ENCODE measurements at regions not wholly inside any gene's neighbourhood (a gene's known extent, or its start where the extent isn't known, plus 50 kb on each side); places are given as distances from the start of the nearest gene placed in this dataset.
A peak's percentile ranks its signal among the peaks of the same experiment; 100 is the strongest.

DNA sequence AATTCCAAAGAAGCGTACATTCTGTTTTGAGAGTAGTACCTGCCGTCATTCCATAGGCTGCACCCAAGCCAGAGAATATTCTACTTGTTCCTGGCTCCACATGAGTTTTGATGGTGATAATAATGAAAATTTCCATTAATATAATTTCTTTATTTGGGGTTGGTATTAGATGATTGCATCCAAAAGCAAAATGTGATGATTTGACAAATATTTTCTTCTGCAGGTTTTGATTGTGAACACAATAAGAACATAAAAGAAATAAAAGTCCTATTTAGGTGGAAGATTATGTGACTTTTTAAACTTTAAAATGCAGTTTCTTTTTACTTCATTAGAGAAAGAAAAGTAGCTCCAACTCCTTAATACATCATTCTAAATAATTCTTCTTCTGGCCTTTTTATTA, 284.8 kb upstream of the FMN2 start:
- TF ChIP-seq ZNF316 (IDR thresholded peaks at IDR 0.05) (peak; percentile 73), SNIP1 (IDR thresholded peaks at IDR 0.05; ENCODE audit: low read depth) (no peak), MAFF (IDR thresholded peaks at IDR 0.05; ENCODE audit: low read length) (peak; percentile 41; the same call in 1 of the 2 replicates)
- no peaks in the 10 kb centered on the region for H3K4me1 ChIP-seq (replicated peaks in 1 of 2; ENCODE audit: control insufficient read depth in 2 of 2, insufficient read depth in 2 of 2, low read length in 2 of 2)
- FAIRE-seq = no peak
- H2AFZ ChIP-seq (ENCODE audit: low read depth, low read length) = no peak overlapping the region
- intact Hi-C loops (cut with micrococcal nuclease) = no loop called here
- H3K27me3 ChIP-seq (ENCODE audit: control insufficient read depth in 2 of 2, insufficient read depth in 2 of 2, low read length in 2 of 2) = no peaks in the 10 kb centered on the region
- H3K9ac ChIP-seq (ENCODE audit: insufficient read depth in 1 of 2, low read depth in 2 of 2, low read length in 2 of 2) = no peak overlapping the region
- no peak overlapping the region for H3K4me3 ChIP-seq
- no peak for DNase-seq (ENCODE audit: extremely low read depth in 1 of 4, low spot score in 3 of 4)
- ATAC-seq = no peak
- 0% methylated on average over 2 of the region's 2 CpGs for WGBS (ENCODE audit: insufficient coverage, low coverage, missing lambda C conversion rate)
- no peak overlapping the region for H3K4me2 ChIP-seq (ENCODE audit: insufficient read depth, low read length)
- no TSS peak for BruUV-seq (replicated peaks)
- H3K9me3 ChIP-seq (replicated peaks; ENCODE audit: control insufficient read depth, insufficient read depth, low read depth, low read length) = no peaks in the 10 kb centered on the region; the same call in 1 of the 2 replicates
- H3K27ac ChIP-seq (ENCODE audit: extremely low read depth, low read depth, low read length) = no peak overlapping the region
- no peaks in the 10 kb centered on the region for H4K20me1 ChIP-seq (replicated peaks; ENCODE audit: control insufficient read depth, insufficient read depth, low read length)
- in situ Hi-C loops (cut with MboI) = no loop called here
- ChIA-PET CTCF (ENCODE audit: low intra/inter-chr PET ratio) (no interaction called here), POLR2A (no interaction called here)
- no peaks in the 10 kb centered on the region for H3K9me1 ChIP-seq (ENCODE audit: control insufficient read depth, insufficient read depth, low read length)
- no peaks in the 10 kb centered on the region for H3K79me2 ChIP-seq (ENCODE audit: control insufficient read depth, insufficient read depth, low read length)
- no peaks in the 10 kb centered on the region for H3K36me3 ChIP-seq (ENCODE audit: control insufficient read depth, insufficient read depth, low read length)

DNA sequence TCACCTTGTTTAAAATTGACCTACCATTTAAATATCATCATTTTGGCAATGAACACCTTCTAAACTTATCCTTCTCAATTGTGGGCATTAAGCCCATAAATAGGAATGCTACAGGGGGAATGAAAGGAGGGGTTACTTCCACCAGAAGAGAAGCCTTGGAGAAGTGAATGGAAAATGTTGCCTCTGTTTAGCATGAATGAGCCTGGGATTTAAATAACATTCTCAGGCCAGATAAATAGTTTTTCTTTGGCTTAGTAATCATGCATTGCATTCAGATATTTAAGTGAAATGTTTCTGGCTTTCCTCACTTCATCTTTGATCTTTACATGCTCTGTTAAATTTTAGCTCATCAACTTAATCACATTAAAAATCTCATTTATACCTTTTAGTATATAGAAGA, 284.3 kb upstream of the FMN2 start:
- FAIRE-seq (no peak), ATAC-seq (no peak), DNase-seq (ENCODE audit: extremely low read depth in 1 of 4, low spot score in 3 of 4) (no peak)
- Histone ChIP-seq H3K4me3 (no peak overlapping the region), H3K79me2 (ENCODE audit: control insufficient read depth, insufficient read depth, low read length) (no peaks in the 10 kb centered on the region), H4K20me1 (replicated peaks; ENCODE audit: control insufficient read depth, insufficient read depth, low read length) (no peaks in the 10 kb centered on the region), H3K9me3 (replicated peaks; ENCODE audit: control insufficient read depth, insufficient read depth, low read depth, low read length) (no peaks in the 10 kb centered on the region; the same call in 1 of the 2 replicates), H3K4me2 (ENCODE audit: insufficient read depth, low read length) (no peak overlapping the region), H3K9ac (ENCODE audit: insufficient read depth in 1 of 2, low read depth in 2 of 2, low read length in 2 of 2) (no peak overlapping the region), H3K27me3 (ENCODE audit: control insufficient read depth in 2 of 2, insufficient read depth in 2 of 2, low read length in 2 of 2) (no peaks in the 10 kb centered on the region), H3K9me1 (ENCODE audit: control insufficient read depth, insufficient read depth, low read length) (no peaks in the 10 kb centered on the region), H3K36me3 (ENCODE audit: control insufficient read depth, insufficient read depth, low read length) (no peaks in the 10 kb centered on the region), H3K27ac (ENCODE audit: extremely low read depth, low read depth, low read length) (no peak overlapping the region), H2AFZ (ENCODE audit: low read depth, low read length) (no peak overlapping the region), H3K4me1 (replicated peaks in 1 of 2; ENCODE audit: control insufficient read depth in 2 of 2, insufficient read depth in 2 of 2, low read length in 2 of 2) (no peaks in the 10 kb centered on the region)
- no TSS peak for BruUV-seq (replicated peaks)
- intact Hi-C loops (cut with micrococcal nuclease) = no loop called here
- POLR2A ChIA-PET = no interaction called here
- CTCF ChIA-PET (ENCODE audit: low intra/inter-chr PET ratio) = no interaction called here
- TF ChIP-seq ZNF830 (CRISPR knock-in tag; IDR thresholded peaks at IDR 0.05) (no peak), CEBPG (CRISPR knock-in tag; IDR thresholded peaks at IDR 0.05) (no peak), CEBPG (tag; conservative IDR thresholded peaks at IDR 0.05 in 1 of 2, IDR thresholded peaks at IDR 0.05 in 1 of 2) (no peak), ZNF586 (CRISPR knock-in tag; conservative IDR thresholded peaks at IDR 0.05) (no peak), MCM7 (IDR thresholded peaks at IDR 0.05) (no peak), ZNF124 (CRISPR knock-in tag; IDR thresholded peaks at IDR 0.05) (no peak), ATF7 (IDR thresholded peaks at IDR 0.05) (no peak), HNRNPUL1 (IDR thresholded peaks at IDR 0.05; ENCODE audit: low read length) (no peak), CHD4 (IDR thresholded peaks at IDR 0.05; ENCODE audit: insufficient read depth, insufficient replicate concordance, low read depth, low read length, poor library complexity, severe bottlenecking) (no peak)
- TF ChIP-seq, protein P1, sequence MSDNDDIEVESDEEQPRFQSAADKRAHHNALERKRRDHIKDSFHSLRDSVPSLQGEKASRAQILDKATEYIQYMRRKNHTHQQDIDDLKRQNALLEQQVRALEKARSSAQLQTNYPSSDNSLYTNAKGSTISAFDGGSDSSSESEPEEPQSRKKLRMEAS (CRISPR knock-in tag; IDR thresholded peaks at IDR 0.05) = no peak
- TF ChIP-seq, protein P2, sequence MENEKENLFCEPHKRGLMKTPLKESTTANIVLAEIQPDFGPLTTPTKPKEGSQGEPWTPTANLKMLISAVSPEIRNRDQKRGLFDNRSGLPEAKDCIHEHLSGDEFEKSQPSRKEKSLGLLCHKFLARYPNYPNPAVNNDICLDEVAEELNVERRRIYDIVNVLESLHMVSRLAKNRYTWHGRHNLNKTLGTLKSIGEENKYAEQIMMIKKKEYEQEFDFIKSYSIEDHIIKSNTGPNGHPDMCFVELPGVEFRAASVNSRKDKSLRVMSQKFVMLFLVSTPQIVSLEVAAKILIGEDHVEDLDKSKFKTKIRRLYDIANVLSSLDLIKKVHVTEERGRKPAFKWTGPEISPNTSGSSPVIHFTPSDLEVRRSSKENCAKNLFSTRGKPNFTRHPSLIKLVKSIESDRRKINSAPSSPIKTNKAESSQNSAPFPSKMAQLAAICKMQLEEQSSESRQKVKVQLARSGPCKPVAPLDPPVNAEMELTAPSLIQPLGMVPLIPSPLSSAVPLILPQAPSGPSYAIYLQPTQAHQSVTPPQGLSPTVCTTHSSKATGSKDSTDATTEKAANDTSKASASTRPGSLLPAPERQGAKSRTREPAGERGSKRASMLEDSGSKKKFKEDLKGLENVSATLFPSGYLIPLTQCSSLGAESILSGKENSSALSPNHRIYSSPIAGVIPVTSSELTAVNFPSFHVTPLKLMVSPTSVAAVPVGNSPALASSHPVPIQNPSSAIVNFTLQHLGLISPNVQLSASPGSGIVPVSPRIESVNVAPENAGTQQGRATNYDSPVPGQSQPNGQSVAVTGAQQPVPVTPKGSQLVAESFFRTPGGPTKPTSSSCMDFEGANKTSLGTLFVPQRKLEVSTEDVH (IDR thresholded peaks at IDR 0.05; ENCODE audit: low read depth, partially characterized antibody) = no peak
- TF ChIP-seq, protein P3, sequence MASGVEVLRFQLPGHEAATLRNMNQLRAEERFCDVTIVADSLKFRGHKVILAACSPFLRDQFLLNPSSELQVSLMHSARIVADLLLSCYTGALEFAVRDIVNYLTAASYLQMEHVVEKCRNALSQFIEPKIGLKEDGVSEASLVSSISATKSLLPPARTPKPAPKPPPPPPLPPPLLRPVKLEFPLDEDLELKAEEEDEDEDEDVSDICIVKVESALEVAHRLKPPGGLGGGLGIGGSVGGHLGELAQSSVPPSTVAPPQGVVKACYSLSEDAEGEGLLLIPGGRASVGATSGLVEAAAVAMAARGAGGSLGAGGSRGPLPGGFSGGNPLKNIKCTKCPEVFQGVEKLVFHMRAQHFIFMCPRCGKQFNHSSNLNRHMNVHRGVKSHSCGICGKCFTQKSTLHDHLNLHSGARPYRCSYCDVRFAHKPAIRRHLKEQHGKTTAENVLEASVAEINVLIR (CRISPR knock-in tag; IDR thresholded peaks at IDR 0.05) = no peak
- in situ Hi-C loops (cut with MboI) = no loop called here

All from K562 (cell line).